NCI-H2029 treated with DMSO at 0.1 percent for 48 hours (cell line): ENCODE measurements at regions not wholly inside any gene's neighbourhood (a gene's known extent, or its start where the extent isn't known, plus 50 kb on each side); places are given as distances from the start of the nearest gene placed in this dataset.
"Not testable (repeated sequence)": the region's sequence is repeated elsewhere in the genome, so short reads cannot be mapped to it uniquely, and the experiment has no call there.

ENCODE experiments used
- DNase-seq: peaks from one replicate; lab custom pipeline; 2025; lab: John Stamatoyannopoulos, UW

DNA sequence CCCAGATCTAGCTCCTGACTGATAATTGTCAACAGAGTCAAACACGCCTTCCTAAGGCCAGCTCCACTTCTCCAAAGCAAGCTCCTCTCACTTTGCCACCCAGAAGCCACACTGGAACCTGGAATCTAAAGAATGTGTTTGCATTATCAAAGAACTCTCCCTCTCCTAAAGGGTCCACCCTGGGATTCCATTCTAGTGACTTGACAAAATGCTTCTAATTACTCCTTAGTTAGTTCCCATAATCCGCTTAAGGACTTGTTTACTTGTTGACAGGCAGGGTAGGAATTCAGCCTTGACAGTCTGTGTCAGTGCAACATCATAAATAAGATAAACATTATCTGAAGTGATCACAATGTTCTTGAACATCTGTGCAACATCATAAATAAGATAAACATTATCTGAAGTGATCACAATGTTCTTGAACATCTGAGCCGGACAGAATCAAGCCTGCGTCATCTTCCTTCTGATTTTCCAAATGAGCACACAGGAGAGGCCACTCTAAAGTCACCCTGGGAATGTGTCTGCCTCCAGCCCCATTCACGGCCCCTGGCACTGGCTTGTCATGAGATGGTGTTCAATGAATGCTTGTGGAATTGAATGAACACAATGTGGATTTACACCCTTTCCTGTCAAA, 512.1 kb downstream of the IRS2 start:
- no peak for DNase-seq

DNA sequence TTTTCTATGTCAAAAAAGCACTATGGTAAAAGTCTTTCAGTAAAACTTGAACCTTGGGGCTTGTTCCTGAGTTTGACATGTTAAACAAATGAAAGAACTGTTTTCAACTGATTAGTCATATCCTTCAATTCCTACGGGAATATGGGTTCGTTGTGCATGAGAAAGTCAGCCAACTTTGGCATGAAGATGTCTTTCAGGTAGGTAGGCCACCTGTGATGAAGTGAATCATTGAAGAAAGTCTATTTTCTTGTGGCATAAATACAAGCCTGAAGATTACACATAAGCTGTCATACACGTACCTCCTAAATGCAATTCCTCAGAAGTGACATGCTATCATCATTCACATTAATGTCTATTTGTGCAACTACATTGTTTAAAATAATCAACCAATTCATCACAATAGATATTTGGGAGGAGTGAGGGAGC, 513.0 kb downstream of the IRS2 start:
- no peak for DNase-seq

DNA sequence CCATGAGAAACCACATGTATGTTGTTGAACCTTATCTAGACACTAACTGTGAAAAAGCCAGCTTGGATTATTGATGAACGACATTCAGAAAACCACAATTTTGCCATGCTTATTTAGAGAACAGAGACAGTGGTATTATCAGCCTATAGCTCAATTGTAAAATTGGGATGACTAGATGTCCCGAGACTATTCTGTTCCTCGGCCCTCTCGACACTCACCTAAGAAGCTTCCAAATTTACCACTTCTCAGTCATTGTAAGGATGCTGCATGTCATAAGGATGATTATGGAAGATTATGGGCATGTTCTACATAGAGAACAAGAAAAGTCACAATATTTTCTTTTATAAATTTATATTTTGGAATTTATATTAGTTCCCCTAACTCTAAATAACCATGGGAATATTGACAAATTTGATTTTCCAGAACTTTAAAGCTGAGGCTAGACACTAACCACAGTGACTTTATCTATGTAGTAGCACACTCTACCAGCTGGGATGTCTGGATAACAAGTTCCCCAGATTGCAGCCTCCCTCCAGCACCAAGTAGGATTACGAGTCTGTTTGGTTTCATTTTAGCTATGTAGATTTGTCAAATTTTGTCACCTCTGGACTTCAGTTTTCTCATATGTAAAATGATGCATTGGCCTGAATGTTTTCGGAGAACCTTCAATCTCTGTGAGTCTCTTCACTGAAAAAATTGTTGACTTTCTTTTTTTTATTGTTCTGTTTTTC, 513.6 kb downstream of the IRS2 start:
- no peak for DNase-seq

DNA sequence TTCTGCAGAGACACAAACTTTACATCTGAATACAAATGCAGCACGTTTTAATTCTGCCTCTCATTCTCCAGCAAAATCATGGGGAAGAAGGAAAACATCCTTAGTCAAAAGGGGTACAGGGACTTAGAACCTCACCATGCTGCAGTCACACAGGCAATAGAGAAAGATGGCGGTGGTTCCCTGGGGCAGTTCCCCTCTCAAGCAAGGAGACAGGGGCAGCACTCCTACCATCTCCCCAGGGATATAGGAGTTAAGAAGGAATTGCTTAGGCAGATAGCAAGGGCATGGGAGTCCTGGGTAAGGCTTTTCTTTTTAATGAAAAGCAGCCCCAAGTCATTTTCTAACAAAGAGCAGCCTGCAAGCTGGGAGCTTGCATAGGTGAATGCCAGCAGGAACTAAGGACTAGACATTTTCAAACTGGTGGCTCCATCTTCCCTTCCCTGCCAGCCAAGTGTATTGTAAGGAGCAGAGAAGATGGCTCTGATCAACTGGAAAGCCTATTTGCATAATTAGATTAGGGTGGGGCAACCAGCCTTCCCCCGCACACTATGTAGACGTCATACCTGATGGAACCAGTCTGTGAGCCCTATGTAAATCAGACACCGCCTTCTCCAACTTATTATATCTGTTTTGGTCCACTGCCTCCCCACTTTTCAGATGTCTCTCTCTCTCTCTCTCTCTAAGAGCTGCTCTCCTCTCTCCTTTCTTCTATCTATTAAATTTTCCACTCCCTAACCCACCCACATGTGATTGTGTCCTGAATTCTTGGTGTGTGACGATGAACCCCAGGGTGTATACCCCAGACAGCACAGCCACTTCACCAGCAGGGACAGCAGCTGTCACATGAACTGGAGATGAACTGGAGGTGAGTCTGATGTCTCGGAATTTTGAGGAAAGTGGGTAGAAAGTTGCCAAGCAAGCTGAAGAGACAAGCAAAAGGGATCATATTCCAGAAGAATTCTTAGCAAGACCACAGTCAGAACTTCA, 514.5 kb downstream of the IRS2 start:
- DNase-seq = no peak

DNA sequence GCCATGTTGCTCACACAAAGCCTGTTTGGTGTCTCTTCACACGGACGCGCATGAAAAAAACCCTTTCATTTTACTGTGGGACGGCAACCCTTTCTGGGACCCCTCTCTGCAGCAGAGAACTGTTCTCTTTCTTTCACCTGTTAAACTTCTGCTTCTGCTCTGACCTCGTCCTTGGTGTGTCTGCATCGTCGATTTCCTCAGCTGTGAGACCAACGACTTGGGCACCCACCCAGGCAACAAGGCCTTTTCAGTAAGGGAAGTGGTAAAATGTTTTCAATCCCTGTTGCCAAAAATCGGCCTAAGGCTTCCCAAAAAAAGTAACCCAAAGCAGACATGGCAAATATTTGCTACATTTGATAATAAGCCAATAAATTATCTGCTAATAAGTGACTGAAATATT, 515.3 kb downstream of the IRS2 start:
- DNase-seq = no peak

DNA sequence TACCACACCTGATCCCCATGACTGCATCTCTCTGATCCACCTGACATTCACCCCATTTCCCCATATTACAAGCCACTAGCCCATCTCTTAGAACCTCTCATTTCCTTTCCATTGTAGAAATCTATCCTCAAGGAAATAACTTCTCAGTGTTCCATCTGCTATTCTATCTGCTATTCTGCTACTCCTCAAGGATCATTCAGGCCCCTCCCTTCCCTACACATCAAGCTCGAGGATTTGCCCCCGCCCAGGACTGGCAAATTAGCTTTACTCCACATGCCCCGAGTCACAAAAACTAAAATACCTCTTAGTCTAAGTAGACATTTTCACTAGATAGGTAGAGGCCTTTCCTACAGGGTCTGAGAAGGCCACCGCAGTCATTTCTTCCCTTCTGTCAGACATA, 517.0 kb downstream of the IRS2 start:
- DNase-seq = not testable (repeated sequence)

DNA sequence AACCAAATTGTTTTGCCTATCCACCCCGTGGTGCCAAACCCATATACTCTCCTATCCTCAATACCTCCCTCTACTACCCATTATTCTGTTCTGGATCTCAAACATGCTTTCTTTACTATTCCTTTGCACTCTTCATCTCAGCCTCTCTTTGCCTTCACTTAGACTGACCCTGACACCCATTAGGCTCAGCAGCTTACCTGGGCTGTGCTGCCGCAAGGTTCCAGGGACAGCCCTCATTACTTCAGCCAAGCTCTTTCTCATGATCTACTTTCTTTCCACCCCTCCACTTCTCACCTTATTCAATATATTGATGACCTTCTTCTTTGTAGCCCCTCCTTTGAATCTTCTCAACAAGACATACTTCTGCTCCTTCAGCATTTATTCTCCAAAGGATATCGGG, 517.9 kb downstream of the IRS2 start:
- DNase-seq = not testable (repeated sequence)

DNA sequence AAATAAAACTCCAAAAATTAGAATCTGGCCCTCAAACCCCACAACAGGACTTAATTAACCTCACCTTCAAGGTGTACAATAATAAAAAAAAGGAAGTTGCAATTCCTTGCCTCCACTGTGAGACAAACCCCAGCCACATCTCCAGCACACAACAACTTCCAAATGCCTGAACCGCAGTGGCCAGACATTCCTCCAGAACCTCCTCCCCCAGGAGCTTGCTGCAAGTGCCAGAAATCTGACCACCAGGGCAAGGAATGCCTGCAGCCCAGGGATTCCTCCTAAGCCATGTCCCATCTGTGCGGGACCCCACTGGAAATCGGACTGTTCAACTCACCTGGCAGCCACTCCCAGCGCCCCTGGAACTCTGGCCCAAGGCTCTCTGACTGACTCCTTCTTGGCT, 519.0 kb downstream of the IRS2 start:
- DNase-seq = not testable (repeated sequence)

DNA sequence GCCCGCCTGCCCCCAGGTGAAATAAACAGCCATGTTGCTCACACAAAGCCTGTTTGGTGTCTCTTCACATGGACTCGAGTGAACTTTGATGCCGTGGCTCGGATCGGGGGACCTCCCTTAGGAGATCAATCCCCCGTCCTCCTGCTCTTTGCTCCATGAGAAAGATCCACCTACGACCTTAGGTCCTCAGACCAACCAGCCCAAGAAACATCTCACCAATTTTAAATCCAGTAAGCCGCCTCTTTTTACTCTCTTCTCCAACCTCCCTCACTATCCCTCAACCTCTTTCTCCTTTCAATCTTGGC, 521.0 kb downstream of the IRS2 start:
- DNase-seq = not testable (repeated sequence)

DNA sequence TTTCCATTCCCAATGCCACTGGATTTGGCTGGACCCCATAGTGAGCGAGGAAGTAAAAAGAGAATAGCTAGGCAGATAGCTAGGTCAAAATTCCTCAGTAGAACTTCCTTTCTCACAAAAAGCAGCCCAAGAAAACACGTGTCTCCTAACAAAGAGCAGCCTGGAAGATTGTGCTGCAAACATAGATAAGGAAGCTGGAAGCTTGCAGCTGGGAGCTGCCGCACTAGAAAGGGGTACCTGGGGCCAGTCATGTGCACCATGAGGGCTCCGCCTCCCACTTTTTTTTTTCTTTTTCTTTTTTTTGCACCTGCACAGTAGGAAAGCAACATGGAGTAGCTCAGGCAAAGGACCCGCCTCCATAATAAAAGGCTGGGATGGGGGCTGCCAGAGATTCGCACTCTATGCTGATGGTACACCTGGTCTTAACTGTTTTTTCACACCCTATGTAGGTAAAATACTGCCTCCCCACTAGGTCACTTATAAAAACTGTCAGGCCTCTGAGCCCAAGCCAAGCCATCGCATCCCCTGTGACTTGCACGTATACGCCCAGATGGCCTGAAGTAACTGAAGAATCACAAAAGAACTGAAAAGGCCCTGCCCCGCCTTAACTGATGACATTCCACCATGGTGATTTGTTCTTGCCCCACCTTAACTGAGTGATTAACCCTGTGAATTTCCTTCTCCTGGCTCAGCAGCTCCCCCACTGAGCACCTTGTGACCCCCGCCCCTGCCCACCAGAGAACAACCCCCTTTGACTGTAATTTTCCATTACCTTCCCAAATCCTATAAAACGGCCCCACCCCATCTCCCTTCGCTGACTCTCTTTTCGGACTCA, 521.6 kb downstream of the IRS2 start:
- not testable (repeated sequence) for DNase-seq

DNA sequence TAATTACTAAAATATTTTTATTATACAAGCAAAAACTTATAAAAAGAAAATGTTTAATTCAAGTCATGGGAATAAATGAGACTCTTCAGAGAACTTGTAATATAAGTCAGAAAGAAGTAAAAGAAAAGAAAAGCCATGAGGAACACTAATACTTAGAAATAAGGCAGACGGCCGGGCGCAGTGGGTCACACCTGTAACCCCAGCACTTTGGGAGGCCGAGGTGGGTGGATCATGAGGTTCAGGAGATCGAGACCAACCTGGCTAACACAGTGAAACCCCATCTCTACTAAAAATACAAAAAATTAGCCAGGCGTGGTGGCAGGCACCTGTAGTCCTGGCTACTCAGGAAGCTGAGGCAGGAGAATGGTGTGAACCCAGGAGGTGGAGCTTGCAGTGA, 528.6 kb downstream of the IRS2 start:
- DNase-seq = not testable (repeated sequence)
